ENCODE measurements at regions not wholly inside any gene's neighbourhood (a gene's known extent, or its start where the extent isn't known, plus 50 kb on each side); places are given as distances from the start of the nearest gene placed in this dataset.
"Not testable (repeated sequence)": the region's sequence is repeated elsewhere in the genome, so short reads cannot be mapped to it uniquely, and the experiment has no call there.

DNA sequence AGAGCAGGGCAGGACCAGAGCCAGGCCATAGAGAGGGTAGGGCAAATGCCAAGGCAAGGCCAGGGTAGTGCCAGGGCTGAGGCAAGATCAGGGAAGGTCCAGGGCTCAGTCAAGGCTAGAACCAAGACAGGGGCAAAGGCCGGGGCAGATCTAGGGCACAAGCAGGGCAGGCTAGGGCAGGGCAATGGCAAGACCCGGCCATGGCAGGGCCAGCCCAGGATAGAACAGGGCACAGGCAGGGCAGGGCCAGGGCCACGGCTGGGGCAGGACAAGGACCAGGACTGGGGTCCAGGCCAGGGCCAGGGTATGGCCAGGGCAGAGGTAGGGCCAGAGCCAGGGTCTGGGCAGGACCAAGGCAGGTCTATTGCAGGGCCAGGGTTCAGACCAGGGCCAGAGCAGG lies 2873.2 kb downstream of the RPIA start:
- H3K36me3 ChIP-seq (ENCODE audit: control insufficient read depth, insufficient read depth, low read length); H3K27me3 ChIP-seq (ENCODE audit: control insufficient read depth, insufficient read depth, low read length); H3K4me3 ChIP-seq (ENCODE audit: low read depth, low read length); DNase-seq (ENCODE audit: low read depth): not testable (repeated sequence)

DNA sequence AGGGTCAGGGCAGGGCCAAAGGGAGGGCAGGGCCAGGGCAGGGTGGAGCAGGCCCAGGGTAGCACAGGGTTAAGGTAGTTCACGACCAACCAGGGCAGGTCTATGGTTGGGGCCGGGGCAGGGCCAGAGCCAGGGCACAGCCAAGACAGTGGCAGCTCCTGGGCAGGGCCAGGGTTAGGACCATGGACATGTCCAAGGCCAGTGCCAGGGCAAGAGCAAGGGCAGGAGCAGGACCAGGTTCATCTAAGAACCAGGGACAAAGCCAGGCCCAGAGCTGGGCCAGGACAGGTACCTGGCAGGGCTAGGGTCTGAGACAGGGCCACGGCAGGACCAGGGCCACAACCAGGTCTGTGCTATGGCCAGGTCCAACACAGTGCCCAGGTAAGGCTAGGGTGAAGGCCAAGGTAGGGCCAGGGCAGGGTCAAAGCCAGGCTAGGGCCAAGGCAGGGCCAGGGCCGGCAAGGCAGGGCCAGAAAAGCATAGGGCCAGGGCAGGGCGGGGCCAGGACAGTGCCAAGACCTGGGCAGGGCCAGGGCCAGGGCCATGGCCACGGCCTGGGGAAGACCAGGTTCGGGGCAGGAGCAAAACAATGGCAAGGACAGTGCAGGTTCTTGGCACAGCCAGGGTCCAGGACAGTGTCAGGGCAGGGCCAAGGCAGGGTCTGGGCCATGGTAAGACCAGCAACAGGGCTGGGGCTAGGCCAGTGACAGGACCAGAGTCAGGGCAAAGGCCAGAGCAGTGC lies 2874.4 kb downstream of the RPIA start:
- not testable (repeated sequence) for H3K4me3 ChIP-seq (ENCODE audit: low read depth, low read length); H3K36me3 ChIP-seq (ENCODE audit: control insufficient read depth, insufficient read depth, low read length); DNase-seq (ENCODE audit: low read depth); H3K27me3 ChIP-seq (ENCODE audit: control insufficient read depth, insufficient read depth, low read length)

DNA sequence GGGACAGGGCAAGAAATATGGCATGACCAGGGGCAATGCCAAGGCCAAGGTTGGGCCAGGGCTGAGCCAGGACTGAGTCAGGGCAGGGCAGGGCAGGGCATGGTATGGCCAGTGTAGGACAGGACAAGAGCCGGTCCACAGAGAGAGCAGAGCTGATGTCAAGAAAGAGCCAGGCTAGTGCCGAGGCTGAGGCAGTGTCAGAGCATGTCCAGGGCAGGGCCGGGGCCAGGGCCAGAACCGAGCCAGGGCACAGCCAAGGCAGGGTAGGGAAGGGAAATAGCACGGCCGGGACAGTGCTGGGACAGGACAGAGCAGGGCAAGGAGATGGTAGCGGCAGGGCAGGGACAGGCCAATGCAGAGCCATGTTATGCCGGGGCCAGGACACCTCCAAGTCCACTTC lies 2875.1 kb downstream of the RPIA start:
- H3K36me3 ChIP-seq (ENCODE audit: control insufficient read depth, insufficient read depth, low read length); H3K27me3 ChIP-seq (ENCODE audit: control insufficient read depth, insufficient read depth, low read length); H3K4me3 ChIP-seq (ENCODE audit: low read depth, low read length); DNase-seq (ENCODE audit: low read depth): not testable (repeated sequence)

DNA sequence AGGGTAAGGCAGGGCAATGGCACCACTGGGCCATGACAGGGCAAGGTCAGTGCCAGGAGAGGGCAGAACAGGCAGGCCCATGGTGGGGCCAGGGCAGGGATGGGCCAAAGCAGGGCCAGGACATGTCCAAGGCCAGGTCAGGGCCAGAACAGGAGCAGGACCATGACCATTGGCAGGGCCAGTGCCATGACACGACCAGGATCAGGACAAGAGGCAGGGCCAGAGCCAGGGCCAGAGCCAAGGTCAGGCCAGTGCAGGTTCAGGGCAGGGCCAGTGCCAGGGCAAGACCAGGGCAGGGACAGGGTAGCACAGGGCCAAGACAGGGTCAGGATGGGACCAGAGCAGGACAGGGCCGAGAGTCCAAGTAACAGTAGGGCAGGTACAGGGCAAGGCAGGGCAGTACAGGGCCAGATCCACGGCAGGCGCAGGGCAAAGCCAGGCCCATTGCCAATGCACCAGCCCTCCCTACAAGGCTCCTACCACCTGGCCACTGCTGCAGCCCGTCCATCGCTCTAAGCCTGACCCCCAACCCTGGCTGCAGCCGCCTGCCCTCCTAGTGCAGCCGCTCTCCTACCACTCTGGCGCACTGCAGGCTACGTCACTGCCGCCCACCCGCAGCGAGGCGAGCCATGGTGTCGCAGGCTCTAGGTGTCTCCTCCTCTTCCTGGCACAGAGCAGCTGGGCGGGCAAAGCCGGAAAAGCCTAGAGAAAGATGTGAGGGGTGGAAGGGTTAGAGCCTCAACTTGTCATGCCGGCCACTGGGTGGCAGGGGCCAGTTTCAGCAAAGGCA lies 2876.3 kb downstream of the RPIA start:
- H3K36me3 ChIP-seq (ENCODE audit: control insufficient read depth, insufficient read depth, low read length); H3K27me3 ChIP-seq (ENCODE audit: control insufficient read depth, insufficient read depth, low read length); DNase-seq (ENCODE audit: low read depth); H3K4me3 ChIP-seq (ENCODE audit: low read depth, low read length): not testable (repeated sequence)

DNA sequence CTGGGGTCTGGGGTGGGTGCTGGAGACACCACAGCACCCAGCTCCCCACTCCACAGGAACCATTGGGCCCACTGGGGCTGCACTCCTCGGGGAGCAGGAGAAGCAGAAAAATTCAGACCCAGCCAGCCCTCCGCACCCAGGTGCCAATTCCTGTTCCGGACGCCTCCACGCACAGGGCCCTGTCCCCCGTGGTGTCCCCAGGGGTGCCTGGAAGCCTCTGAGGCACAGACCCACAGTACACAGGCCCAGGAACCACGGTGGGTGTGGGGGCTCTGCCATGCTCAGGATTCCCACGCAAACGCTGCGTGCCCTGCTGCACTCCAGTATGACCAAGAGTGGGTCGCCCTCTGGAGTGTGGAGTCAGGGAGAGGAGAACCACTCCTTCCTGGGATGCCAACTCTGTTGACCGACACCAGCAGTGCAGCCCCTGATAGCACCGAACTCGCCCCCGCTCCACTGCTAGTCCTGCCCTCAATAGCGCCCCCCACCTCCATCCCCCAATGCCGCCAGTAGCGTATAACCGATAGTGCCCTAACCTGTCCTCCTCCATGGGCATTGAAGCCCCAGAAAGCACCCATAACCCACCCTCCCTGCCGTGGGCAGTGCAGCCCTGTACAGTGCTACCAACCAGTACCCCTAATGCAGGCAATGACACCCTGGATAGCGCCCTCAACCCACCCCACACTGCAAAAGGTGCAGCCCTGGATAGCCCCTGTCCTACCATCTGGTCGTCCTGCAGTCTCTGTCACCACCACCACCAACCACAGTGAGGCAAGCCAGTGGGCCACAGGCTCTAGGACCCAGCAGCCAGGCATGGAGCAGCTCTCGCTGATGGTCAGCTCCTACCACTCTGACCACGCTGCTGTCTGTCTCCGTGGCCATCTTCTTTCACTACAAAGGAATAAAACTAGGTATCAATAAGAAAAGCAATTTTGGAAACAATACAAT lies 2877.2 kb downstream of the RPIA start:
- not testable (repeated sequence) for H3K4me3 ChIP-seq (ENCODE audit: low read depth, low read length); H3K27me3 ChIP-seq (ENCODE audit: control insufficient read depth, insufficient read depth, low read length); DNase-seq (ENCODE audit: low read depth); H3K36me3 ChIP-seq (ENCODE audit: control insufficient read depth, insufficient read depth, low read length)

DNA sequence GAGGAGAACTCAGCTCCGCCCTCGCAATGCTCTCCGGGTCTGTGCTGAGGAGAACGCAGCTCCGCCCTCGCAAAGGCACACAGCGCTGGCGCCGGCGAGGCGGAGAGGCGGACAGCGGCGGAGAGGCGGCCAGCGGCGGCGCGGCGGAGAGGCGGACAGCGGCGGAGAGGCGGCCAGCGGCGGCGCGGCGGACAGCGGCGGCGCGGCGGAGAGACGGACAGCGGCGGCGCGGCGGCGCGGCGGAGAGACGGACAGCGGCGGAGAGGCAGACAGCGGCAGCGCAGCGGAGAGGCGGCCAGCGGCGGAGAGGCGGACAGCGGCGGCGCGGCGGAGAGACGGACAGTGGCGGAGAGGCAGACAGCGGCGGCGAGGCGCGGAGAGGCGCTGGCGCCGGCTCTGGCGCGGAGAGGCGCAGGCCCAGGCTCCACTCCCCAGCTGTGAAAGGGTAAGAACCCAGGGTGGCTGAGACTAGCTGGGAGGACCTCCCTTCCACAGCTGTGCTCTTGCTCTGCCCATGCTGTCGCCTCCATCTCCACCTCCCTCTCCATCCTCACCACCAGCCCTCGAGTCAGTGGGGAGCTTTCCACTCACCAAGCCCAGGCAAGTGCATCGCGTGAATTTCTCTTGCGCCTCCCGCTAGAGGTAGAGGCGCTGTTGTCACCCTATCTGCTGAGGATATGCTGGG lies 2879.9 kb downstream of the RPIA start:
- DNase-seq (ENCODE audit: low read depth); H3K4me3 ChIP-seq (ENCODE audit: low read depth, low read length); H3K36me3 ChIP-seq (ENCODE audit: control insufficient read depth, insufficient read depth, low read length); H3K27me3 ChIP-seq (ENCODE audit: control insufficient read depth, insufficient read depth, low read length): not testable (repeated sequence)

DNA sequence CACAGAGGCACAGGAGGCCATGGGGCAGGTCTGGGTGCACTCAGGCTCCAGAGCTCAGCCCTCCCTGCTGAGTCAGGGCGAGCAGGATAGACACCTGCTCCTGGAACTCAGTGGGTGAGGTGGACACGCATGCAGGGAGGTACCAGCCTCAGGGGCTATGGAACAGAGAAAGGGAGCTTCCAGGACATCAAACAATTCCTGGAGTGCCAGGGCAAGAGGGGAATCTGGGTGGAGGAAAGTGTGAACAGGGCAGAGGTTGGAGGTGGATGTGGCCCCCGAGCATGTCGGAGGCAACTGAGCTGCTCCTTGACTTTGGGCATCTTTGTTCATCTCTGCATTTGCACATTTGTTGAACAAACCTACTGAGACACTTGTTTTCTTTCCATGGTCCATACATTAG lies 2881.5 kb downstream of the RPIA start:
- not testable (repeated sequence) for DNase-seq (ENCODE audit: low read depth); H3K36me3 ChIP-seq (ENCODE audit: control insufficient read depth, insufficient read depth, low read length); H3K4me3 ChIP-seq (ENCODE audit: low read depth, low read length); H3K27me3 ChIP-seq (ENCODE audit: control insufficient read depth, insufficient read depth, low read length)

DNA sequence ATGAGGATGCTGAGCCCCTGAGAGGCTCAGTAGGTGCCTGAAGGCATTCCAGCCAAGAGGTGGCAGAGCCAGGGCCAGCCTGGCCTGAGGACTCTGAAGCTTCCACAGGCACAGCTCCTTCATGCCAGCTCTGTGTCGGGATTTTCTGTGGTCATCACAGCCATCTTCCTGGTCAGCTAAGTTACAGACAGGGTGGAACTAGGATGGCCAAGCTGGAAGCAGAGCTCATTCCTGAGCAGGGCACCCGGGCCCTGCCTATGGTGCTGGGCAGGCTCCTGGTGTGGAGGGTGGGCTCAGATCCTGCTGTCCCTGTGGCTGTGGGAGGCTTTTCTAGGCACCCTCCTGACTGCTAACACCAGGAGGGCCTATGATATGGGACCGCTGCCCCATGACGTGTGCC lies 2882.3 kb downstream of the RPIA start:
- H3K36me3 ChIP-seq (ENCODE audit: control insufficient read depth, insufficient read depth, low read length); H3K4me3 ChIP-seq (ENCODE audit: low read depth, low read length); H3K27me3 ChIP-seq (ENCODE audit: control insufficient read depth, insufficient read depth, low read length); DNase-seq (ENCODE audit: low read depth): not testable (repeated sequence)

DNA sequence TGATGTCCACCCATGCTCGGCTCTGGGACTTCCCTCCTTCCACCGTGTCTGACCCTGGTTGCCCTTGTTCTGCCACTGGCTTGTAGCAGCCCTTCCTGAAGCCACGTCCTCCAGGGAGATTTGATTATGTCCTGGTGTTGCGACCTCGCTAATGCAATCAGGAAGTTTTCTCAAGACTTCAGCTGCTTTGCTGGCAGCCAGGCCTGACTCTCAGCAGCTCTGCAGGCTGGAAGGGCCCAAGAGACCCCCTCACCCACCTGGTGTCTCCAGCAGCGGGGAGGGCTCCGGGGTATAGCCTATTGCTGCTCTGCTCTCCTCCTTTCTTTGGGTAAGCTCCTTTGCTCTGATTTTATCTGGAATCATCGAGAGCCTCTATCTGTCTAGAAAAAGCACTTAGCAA lies 2882.8 kb downstream of the RPIA start:
- not testable (repeated sequence) for H3K4me3 ChIP-seq (ENCODE audit: low read depth, low read length); H3K27me3 ChIP-seq (ENCODE audit: control insufficient read depth, insufficient read depth, low read length); H3K36me3 ChIP-seq (ENCODE audit: control insufficient read depth, insufficient read depth, low read length); DNase-seq (ENCODE audit: low read depth)

DNA sequence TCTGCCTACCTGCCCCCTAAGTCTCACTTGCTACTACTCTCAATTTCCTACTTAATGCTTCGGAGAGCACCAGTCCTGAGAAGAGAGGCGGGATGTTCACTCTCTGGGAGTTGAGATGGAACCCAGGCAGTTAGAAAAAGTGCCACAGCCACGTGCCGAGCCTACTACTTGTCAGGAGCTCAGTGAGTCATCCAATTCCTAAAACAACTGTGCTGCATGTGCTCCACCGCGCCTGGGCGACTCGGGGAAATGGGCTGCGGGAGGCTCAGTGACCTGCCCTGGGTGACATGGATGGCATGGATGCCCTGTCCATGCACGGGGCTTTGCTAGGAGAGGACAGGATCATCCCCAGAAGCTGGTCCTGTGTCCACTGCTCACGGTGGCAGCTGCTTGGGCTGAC lies 2884.2 kb downstream of the RPIA start:
- H3K4me3 ChIP-seq (ENCODE audit: low read depth, low read length); H3K27me3 ChIP-seq (ENCODE audit: control insufficient read depth, insufficient read depth, low read length); H3K36me3 ChIP-seq (ENCODE audit: control insufficient read depth, insufficient read depth, low read length); DNase-seq (ENCODE audit: low read depth): not testable (repeated sequence)

DNA sequence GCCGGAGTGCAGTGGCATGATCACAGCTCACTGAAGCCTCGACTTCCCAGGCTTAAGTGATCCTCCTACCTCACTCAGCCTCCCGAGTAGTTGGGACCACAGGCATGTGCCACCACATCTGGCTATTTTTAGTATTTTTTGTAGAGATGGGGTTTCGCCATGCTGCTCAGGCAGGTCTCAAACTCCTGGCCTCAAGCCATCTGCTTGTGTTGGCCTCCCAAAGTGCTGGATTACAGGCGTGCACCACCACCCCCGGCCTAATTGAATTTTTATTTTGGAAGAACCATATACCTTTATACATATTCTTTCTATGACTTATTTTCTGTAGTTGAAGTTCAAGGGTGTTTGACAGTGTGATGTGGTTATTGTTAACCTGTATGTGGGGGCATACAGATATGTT lies 2885.9 kb downstream of the RPIA start:
- not testable (repeated sequence) for H3K27me3 ChIP-seq (ENCODE audit: control insufficient read depth, insufficient read depth, low read length); H3K36me3 ChIP-seq (ENCODE audit: control insufficient read depth, insufficient read depth, low read length); DNase-seq (ENCODE audit: low read depth); H3K4me3 ChIP-seq (ENCODE audit: low read depth, low read length)

DNA sequence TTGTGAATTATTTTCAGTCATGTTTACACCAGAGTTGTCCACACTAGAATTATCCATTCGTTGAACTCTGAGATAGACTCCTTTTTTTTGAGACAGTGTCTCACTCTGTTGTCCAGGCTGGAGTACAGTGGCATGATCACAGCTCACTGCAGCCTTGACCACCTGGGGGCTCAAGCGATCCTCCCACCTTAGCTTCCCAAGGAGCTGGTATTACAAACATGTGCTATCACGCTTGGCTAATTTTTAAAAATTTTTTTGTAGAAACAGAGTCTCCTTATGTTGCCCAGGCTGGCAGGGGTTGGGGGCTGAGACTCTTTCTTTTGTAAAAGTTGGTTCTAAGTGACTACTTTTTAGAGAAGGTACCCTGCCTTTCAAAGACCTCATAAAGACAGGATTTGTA lies 2887.2 kb downstream of the RPIA start:
- H3K36me3 ChIP-seq (ENCODE audit: control insufficient read depth, insufficient read depth, low read length); H3K4me3 ChIP-seq (ENCODE audit: low read depth, low read length); DNase-seq (ENCODE audit: low read depth); H3K27me3 ChIP-seq (ENCODE audit: control insufficient read depth, insufficient read depth, low read length): not testable (repeated sequence)

DNA sequence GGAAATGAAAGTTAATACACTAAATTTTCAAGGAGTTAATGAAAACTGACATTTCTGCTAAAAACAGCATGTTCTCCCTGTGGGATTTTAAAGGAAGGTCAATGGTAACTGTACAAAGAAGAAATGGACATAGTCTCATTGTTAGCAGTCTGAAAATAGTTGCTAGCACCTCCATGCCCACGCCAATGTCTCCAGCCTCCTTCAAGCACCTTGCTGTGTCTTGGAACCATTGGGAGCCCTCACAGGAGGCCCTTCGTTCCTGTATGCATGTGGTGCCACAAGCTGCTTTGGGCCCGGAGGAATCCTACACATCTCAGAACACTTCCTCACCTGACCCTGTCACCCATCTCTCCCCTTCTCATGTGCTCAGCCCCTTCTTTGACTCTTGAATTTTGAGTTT lies 2888.1 kb downstream of the RPIA start:
- not testable (repeated sequence) for H3K36me3 ChIP-seq (ENCODE audit: control insufficient read depth, insufficient read depth, low read length); H3K27me3 ChIP-seq (ENCODE audit: control insufficient read depth, insufficient read depth, low read length); DNase-seq (ENCODE audit: low read depth); H3K4me3 ChIP-seq (ENCODE audit: low read depth, low read length)

DNA sequence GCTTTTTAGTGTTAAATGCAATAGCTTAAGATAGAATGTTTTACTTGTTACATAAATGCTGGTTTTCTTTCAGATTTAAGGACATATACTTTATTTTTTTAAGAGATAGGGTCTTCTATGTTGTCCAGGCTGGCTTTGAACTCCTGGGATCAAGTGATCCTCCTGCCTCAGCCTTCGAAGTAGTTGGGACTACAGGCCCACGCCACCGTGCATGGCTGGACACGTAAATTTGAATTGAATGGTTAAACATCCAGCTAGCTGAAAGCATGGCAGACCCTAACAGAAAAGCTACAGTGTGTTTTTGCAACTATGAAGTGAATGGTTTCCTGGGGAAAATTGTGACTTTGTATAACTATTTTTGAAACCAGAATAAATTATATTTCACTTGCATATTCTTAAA lies 2888.6 kb downstream of the RPIA start:
- not testable (repeated sequence) for DNase-seq (ENCODE audit: low read depth); H3K4me3 ChIP-seq (ENCODE audit: low read depth, low read length); H3K27me3 ChIP-seq (ENCODE audit: control insufficient read depth, insufficient read depth, low read length); H3K36me3 ChIP-seq (ENCODE audit: control insufficient read depth, insufficient read depth, low read length)
